Esophagus squamous epithelium (tissue), 4 donors: ENCODE measurements at regions not wholly inside any gene's neighbourhood (a gene's known extent, or its start where the extent isn't known, plus 50 kb on each side); places are given as distances from the start of the nearest gene placed in this dataset.

Experiments
- CTCF ChIP-seq, 6 experiments: fragments of 450-650 bp in 4 of 6; fragments of 200-600 bp in 2 of 6; sonication (generic) in 2 of 6; IDR thresholded peaks; one replicate each; pipeline ENCODE4 v1.5.1; 2016 to 2019; ENCODE audit warnings: antibody characterized with exemption in 6 of 6, mild to moderate bottlenecking in 4 of 6, moderate library complexity in 4 of 6
- POLR2A ChIP-seq, 4 donors: fragments of 450-650 bp; IDR thresholded peaks; one replicate each; pipeline ENCODE4 v1.6.1; 2017; ENCODE audit warnings: antibody characterized with exemption in 4 of 4, mild to moderate bottlenecking in 4 of 4, moderate library complexity in 3 of 4

DNA sequence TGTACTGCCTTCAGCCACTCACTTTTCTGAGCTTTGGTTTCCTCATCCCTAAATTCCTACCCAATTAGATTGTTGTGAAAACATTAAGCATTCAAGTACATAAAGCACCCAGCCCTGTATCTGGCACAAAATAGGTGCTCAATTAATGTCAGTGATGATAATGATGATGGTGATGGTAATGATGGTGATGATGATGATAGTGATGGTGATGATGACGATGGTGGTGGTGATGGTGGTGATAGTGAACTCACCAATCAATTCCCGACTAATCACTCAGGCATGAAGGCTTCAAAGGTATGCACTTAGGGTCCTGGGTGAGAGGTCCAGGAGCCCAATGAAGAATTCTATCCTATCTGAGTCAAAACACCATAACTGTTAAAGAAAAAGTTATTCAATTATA, 383.5 kb downstream of the MATN1 start:
- TF ChIP-seq CTCF (IDR thresholded peaks at IDR 0.05) (no peak), POLR2A (IDR thresholded peaks at IDR 0.05) (no peak)
